HepG2 (cell line): ENCODE measurements at regions not wholly inside any gene's neighbourhood (a gene's known extent, or its start where the extent isn't known, plus 50 kb on each side); places are given as distances from the start of the nearest gene placed in this dataset.

Experiments used
- ATF7 ChIP-seq, 2 experiments: fragments of 450-650 bp in 1 of 2; sonication (generic) in 1 of 2; formaldehyde crosslinking in 1 of 2; IDR thresholded peaks; 2 replicates each; pipeline versions ENCODE4 v1.4.0 to v1.6.1; 2016 to 2020; ENCODE audit warnings: antibody characterized with exemption in 1 of 2, mild to moderate bottlenecking in 1 of 2, missing genetic modification reagents in 1 of 2
- EZH2 ChIP-seq: conservative IDR thresholded peaks from 2 replicates; pipeline ENCODE4 v1.6.1; 2012; ENCODE audit warnings: mild to moderate bottlenecking, low read depth, low read length, moderate library complexity
- HMG20B ChIP-seq: conservative IDR thresholded peaks from 2 replicates; pipeline ENCODE4 v1.6.1; 2016; ENCODE audit warnings: missing genetic modification reagents, missing compliant biosample characterization
- KLF16 ChIP-seq, 2 experiments: sonication (generic) in 1 of 2; formaldehyde crosslinking in 1 of 2; IDR thresholded peaks; 2 replicates each; pipeline versions ENCODE4 v1.6.1 to v1.8.0; 2016 to 2023; ENCODE audit warnings: missing genetic modification reagents in 2 of 2, missing compliant biosample characterization in 1 of 2
- MAF1 ChIP-seq: sonication (generic); formaldehyde crosslinking; IDR thresholded peaks from 2 replicates; pipeline ENCODE4 v1.5.0; 2020; ENCODE audit warnings: missing genetic modification reagents, borderline replicate concordance
- NKX3-1 ChIP-seq: sonication (generic); formaldehyde crosslinking; IDR thresholded peaks from 2 replicates; pipeline ENCODE4 v1.5.0; 2020; ENCODE audit warnings: missing genetic modification reagents
- NRL ChIP-seq: sonication (generic); formaldehyde crosslinking; IDR thresholded peaks from 2 replicates; pipeline ENCODE4 v1.5.0; 2020; ENCODE audit warnings: missing genetic modification reagents, mild to moderate bottlenecking, moderate library complexity, borderline replicate concordance
- SYNCRIP ChIP-seq: fragments of 200-400 bp; formaldehyde crosslinking; IDR thresholded peaks from 2 replicates; pipeline ENCODE4 v1.6.1; 2018; ENCODE audit warnings: mild to moderate bottlenecking, low read depth, low read length; ENCODE audit not compliant: insufficient read depth
- TGIF2 ChIP-seq: IDR thresholded peaks from 2 replicates; pipeline ENCODE4 v1.6.1; 2016; ENCODE audit warnings: control low read depth, missing compliant biosample characterization
- TOPORS ChIP-seq: sonication (generic); formaldehyde crosslinking; IDR thresholded peaks from 2 replicates; pipeline ENCODE4 v1.8.0; 2023; ENCODE audit warnings: mild to moderate bottlenecking, missing genetic modification reagents
- ZFP37 ChIP-seq: sonication (generic); formaldehyde crosslinking; IDR thresholded peaks from 2 replicates; pipeline ENCODE4 v1.4.0; 2020; ENCODE audit warnings: missing genetic modification reagents, borderline replicate concordance
- ZFY ChIP-seq: sonication (generic); formaldehyde crosslinking; IDR thresholded peaks from 2 replicates; pipeline ENCODE4 v1.4.0; 2020; ENCODE audit warnings: missing genetic modification reagents
- ZMYM3 ChIP-seq: sonication (generic); formaldehyde crosslinking; IDR thresholded peaks from 2 replicates; pipeline ENCODE4 v1.5.1; 2020; ENCODE audit warnings: mild to moderate bottlenecking, missing genetic modification reagents
- ZNF251 ChIP-seq: sonication (generic); formaldehyde crosslinking; IDR thresholded peaks from 2 replicates; pipeline ENCODE4 v1.9.0; 2021; ENCODE audit warnings: mild to moderate bottlenecking, missing genetic modification reagents
- ZNF256 ChIP-seq: sonication (generic); formaldehyde crosslinking; conservative IDR thresholded peaks from 2 replicates; pipeline ENCODE4 v1.4.0; 2020; ENCODE audit warnings: missing genetic modification reagents
- ZNF33A ChIP-seq: sonication (generic); formaldehyde crosslinking; IDR thresholded peaks from 2 replicates; pipeline ENCODE4 v1.5.1; 2020; ENCODE audit warnings: missing genetic modification reagents, mild to moderate bottlenecking, moderate library complexity, borderline replicate concordance
- ZNF441 ChIP-seq: sonication (generic); formaldehyde crosslinking; IDR thresholded peaks from 2 replicates; pipeline ENCODE4 v1.7.0; 2021; ENCODE audit warnings: missing genetic modification reagents, borderline replicate concordance
- ZNF816 ChIP-seq: sonication (generic); formaldehyde crosslinking; IDR thresholded peaks from 2 replicates; pipeline ENCODE4 v1.8.0; 2022; ENCODE audit warnings: missing genetic modification reagents, mild to moderate bottlenecking, borderline replicate concordance
- TF ChIP-seq, protein P1 (sequence below): sonication (generic); formaldehyde crosslinking; IDR thresholded peaks from 2 replicates; pipeline ENCODE4 v1.4.0; 2020; ENCODE audit warnings: mild to moderate bottlenecking, missing genetic modification reagents, borderline replicate concordance
- TF ChIP-seq, protein P2 (sequence below): sonication (generic); formaldehyde crosslinking; IDR thresholded peaks from 2 replicates; pipeline ENCODE4 v1.4.0; 2020; ENCODE audit warnings: mild to moderate bottlenecking, missing genetic modification reagents
- TF ChIP-seq, protein P3 (sequence below): sonication (generic); formaldehyde crosslinking; IDR thresholded peaks from 2 replicates; pipeline ENCODE4 v1.4.0; 2020; ENCODE audit warnings: missing genetic modification reagents; ENCODE audit errors: not compliant biosample characterization
- TF ChIP-seq, protein P4 (sequence below): sonication (generic); formaldehyde crosslinking; IDR thresholded peaks from 2 replicates; pipeline ENCODE4 v1.8.1; 2022; ENCODE audit warnings: low read depth, mild to moderate bottlenecking, missing genetic modification reagents

DNA sequence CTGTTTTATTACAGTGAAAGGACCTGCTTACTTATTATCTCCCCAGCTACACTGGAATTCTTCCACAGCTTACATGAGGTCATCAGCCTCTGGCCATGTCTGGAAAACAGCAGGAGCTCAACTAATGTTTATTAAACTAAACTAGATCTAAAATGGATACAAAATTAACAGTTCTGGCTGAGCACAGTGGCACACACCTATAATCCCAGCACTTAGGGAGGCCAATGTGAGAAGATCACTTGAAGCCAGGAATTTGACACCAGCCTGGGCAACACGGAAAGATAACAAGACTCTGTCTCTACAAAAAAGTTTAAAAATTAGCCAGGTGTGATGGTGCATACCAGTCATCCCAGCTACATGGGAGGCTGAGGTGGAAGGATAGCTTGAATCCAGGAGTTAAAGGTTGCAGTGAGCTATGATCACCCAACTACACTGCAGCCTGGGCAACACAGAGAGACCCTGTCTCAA is 220.8 kb upstream of the MARCKS start (continued):
- TF ChIP-seq, protein P1, sequence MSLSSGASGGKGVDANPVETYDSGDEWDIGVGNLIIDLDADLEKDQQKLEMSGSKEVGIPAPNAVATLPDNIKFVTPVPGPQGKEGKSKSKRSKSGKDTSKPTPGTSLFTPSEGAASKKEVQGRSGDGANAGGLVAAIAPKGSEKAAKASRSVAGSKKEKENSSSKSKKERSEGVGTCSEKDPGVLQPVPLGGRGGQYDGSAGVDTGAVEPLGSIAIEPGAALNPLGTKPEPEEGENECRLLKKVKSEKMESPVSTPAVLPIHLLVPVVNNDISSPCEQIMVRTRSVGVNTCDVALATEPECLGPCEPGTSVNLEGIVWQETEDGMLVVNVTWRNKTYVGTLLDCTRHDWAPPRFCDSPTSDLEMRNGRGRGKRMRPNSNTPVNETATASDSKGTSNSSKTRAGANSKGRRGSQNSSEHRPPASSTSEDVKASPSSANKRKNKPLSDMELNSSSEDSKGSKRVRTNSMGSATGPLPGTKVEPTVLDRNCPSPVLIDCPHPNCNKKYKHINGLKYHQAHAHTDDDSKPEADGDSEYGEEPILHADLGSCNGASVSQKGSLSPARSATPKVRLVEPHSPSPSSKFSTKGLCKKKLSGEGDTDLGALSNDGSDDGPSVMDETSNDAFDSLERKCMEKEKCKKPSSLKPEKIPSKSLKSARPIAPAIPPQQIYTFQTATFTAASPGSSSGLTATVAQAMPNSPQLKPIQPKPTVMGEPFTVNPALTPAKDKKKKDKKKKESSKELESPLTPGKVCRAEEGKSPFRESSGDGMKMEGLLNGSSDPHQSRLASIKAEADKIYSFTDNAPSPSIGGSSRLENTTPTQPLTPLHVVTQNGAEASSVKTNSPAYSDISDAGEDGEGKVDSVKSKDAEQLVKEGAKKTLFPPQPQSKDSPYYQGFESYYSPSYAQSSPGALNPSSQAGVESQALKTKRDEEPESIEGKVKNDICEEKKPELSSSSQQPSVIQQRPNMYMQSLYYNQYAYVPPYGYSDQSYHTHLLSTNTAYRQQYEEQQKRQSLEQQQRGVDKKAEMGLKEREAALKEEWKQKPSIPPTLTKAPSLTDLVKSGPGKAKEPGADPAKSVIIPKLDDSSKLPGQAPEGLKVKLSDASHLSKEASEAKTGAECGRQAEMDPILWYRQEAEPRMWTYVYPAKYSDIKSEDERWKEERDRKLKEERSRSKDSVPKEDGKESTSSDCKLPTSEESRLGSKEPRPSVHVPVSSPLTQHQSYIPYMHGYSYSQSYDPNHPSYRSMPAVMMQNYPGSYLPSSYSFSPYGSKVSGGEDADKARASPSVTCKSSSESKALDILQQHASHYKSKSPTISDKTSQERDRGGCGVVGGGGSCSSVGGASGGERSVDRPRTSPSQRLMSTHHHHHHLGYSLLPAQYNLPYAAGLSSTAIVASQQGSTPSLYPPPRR (CRISPR knock-in tag): no peak
- no peak for TF ChIP-seq ZNF816 (CRISPR knock-in tag)
- no peak for TF ChIP-seq ZFP37 (CRISPR knock-in tag)
- no peak for TF ChIP-seq MAF1
- TF ChIP-seq ZNF33A (CRISPR knock-in tag): no peak
- TF ChIP-seq KLF16 (CRISPR knock-in tag; IDR thresholded peaks at IDR 0.05): no peak
- TF ChIP-seq ATF7 (IDR thresholded peaks at IDR 0.05): no peak; the same call in 1 of the 2 replicates
- no peak for TF ChIP-seq ATF7 (CRISPR knock-in tag; IDR thresholded peaks at IDR 0.05)
- no peak for TF ChIP-seq TGIF2 (CRISPR knock-in tag)
- TF ChIP-seq ZFY (CRISPR knock-in tag): no peak
- TF ChIP-seq, protein P2, sequence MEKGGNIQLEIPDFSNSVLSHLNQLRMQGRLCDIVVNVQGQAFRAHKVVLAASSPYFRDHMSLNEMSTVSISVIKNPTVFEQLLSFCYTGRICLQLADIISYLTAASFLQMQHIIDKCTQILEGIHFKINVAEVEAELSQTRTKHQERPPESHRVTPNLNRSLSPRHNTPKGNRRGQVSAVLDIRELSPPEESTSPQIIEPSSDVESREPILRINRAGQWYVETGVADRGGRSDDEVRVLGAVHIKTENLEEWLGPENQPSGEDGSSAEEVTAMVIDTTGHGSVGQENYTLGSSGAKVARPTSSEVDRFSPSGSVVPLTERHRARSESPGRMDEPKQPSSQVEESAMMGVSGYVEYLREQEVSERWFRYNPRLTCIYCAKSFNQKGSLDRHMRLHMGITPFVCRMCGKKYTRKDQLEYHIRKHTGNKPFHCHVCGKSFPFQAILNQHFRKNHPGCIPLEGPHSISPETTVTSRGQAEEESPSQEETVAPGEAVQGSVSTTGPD (CRISPR knock-in tag): no peak
- TF ChIP-seq, protein P3, sequence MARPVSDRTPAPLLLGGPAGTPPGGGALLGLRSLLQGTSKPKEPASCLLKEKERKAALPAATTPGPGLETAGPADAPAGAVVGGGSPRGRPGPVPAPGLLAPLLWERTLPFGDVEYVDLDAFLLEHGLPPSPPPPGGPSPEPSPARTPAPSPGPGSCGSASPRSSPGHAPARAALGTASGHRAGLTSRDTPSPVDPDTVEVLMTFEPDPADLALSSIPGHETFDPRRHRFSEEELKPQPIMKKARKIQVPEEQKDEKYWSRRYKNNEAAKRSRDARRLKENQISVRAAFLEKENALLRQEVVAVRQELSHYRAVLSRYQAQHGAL (CRISPR knock-in tag): no peak
- no peak for TF ChIP-seq HMG20B
- no peak for TF ChIP-seq SYNCRIP
- TF ChIP-seq TOPORS (CRISPR knock-in tag): no peak
- TF ChIP-seq, protein P4, sequence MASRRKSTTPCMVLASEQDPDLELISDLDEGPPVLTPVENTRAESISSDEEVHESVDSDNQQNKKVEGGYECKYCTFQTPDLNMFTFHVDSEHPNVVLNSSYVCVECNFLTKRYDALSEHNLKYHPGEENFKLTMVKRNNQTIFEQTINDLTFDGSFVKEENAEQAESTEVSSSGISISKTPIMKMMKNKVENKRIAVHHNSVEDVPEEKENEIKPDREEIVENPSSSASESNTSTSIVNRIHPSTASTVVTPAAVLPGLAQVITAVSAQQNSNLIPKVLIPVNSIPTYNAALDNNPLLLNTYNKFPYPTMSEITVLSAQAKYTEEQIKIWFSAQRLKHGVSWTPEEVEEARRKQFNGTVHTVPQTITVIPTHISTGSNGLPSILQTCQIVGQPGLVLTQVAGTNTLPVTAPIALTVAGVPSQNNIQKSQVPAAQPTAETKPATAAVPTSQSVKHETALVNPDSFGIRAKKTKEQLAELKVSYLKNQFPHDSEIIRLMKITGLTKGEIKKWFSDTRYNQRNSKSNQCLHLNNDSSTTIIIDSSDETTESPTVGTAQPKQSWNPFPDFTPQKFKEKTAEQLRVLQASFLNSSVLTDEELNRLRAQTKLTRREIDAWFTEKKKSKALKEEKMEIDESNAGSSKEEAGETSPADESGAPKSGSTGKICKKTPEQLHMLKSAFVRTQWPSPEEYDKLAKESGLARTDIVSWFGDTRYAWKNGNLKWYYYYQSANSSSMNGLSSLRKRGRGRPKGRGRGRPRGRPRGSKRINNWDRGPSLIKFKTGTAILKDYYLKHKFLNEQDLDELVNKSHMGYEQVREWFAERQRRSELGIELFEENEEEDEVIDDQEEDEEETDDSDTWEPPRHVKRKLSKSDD (CRISPR knock-in tag): no peak
- no peak for TF ChIP-seq ZNF256
- no peak for TF ChIP-seq ZNF251
- TF ChIP-seq NKX3-1 (CRISPR knock-in tag): no peak
- TF ChIP-seq ZNF441: no peak
- TF ChIP-seq EZH2: no peak
- TF ChIP-seq ZMYM3 (CRISPR knock-in tag): peak; percentile 69
- TF ChIP-seq NRL: no peak
